HG03025 (cell line): ENCODE measurements at regions not wholly inside any gene's neighbourhood (a gene's known extent, or its start where the extent isn't known, plus 50 kb on each side); places are given as distances from the start of the nearest gene placed in this dataset.

ENCODE experiments used
- ATAC-seq: cut with Tn5 transposase; IDR thresholded peaks from one replicate; pipeline ENCODE4 v1.9.1; 2021; ENCODE audit warnings: mild to moderate bottlenecking, moderate library complexity; ENCODE audit not compliant: unreplicated experiment, low FRiP score

DNA sequence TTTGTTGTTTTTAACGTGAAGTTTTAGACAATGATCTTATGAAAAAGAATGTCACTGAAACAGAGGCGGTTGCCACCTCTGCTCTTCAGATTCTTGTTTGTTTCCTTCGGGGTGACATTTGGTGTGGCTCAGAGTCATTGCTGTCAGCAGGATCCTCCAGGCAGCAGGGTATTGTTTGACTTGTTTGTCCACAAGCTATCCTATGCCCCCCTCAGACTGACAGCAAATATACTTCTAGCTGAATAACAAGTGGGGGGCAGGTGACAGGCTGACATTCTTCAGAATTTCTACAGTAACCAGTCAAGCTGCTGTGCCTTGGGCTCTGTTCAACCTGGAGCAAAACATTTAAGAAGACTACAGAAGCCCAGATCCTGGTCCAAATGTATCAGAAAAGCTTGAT, 383.3 kb downstream of the YTHDC2 start:
- no peak for ATAC-seq

DNA sequence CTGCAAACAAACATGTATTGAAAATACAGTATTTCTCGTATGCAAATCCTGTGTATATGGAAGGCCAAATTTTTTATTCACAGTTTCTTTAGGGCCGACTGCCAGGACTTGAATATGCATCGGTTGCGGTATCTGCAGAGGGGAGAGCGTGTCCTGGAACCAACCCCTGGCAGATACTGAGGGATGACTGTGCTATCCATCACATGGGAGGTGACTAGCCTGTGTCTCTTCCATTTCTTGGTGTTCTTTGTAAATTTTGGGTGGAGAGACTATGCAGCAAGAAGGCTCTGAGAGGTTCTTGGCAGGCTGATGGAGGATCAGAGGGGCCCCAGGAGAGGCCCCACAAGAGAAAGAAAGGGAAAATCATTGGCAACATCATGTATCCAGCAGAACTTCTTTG, 384.3 kb downstream of the YTHDC2 start:
- ATAC-seq: no peak

DNA sequence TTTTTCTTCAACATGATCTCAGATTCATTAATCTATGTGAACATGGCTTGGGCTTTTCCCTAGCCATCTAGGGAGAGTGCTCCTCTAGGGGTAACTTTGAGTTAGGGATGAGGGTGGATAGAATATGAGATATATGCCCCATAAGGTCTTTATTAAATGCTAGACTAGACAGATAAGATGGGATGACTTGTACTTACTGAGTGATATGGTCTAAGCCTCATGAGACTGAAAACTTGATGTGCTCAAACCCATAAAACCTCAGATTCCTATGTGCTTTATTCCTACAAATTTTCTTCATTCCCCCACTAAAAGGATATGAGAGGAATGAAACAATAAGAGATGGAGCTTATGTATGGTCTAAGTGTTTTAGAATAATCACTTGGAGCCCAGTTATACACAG, 386.6 kb downstream of the YTHDC2 start:
- ATAC-seq: no peak

DNA sequence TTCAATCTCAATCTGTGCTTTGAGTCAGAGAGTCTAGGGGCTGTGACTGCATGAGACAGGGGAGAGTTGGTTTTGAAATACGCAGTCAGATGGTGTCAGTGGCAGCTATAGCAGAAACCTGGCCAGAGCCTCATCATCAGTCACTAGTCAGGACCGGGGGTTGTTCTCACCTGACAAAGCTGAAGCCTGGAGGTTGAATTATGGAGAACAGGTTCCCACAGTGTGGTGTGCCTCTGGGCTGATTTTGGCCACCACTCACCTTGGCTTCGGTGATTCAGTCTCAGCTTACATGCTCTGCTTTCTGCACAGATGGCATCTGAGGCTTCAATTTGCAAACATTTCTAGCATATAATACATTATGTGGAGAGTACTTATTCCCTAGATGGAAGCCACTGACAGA, 387.3 kb downstream of the YTHDC2 start:
- ATAC-seq: no peak

DNA sequence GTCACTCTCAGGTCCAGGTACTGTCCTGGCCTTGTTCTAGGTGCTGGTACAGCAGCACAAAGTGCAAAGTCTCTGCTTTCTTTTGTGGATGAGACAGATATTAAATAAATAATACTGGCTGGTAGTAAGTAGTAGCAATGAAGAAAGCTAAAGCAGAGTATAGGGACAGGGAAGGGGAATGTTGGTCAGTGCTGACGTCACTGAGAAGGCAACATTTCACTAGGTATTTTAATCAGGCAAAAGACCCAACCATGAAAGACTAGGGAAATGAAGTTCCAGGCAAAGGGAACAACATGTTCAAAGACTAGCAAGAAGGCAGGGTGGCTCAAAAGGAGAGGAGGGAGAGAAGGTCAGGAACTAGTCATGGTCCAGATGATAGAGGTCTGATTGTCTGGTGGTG, 388.2 kb downstream of the YTHDC2 start:
- ATAC-seq: no peak

DNA sequence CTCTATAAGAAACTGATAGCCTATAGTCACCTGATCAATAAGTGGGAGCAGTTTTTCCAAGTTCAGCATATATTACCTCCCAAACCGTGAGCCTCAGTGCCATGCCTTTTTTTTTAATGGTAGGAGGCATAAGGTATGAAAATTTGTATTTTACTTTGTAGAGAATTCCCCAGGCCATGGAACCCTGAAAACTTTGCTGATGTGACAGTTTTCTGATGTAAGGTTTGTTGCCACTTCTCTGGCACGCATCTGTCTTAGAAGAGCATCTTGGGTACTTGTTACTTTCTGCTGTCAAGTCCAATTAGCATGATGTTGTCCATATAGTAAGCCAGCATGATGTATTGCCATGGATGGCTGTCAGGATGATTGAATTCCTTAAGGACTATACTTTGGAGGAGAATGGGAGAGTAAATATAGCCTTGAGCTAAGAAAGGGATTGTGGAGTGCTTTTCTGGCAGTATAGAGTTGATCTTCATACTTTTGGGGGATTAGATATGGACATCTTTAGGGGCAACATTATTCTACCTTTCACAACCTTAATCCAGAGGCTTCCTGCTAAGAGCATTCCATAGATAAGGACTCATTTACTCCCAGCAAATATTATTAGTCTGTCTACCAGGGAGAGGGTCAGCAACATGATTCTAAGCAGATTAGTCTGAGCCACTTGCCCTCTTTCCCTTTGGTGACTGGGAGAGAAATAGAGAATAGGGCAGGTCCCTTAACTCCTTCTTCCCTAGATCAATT, 389.6 kb downstream of the YTHDC2 start:
- no peak for ATAC-seq

DNA sequence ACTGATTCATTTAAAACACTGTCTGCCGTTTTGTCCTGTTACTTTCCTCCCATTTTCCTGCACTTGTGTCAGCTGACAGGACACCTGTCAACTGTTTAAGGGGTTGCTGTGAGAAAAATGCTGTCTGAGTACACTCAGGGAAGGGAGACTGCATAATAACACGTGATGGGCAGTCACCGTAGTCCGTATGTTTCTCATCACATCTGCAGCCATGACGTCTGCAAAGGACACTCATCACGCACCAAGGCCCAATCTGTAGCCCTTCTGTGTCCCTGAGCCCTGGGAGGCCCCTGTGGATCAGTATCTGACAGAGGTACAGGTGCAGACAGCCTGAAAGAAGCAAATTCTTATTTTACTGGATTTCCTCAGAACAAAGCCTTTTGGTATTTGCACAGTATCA, 396.3 kb downstream of the YTHDC2 start:
- no peak for ATAC-seq

DNA sequence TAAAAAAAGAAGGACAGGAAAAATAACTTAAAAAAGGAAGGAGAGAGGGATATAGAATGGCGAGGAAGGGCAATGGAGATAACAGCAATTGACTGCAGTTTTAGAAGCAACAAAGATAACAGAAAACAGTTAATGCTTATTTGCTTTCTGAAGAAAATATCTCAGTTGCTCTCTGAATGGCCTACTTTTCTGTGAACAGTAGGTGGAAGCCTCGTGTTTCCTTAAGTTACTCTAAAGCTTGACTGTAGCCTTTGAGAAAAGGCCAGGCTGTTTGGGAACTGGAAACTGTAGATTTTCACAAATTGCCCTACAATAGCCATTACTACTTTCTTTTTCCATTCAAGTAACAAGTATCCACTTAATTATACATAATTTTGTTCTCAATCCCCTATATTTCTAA, 404.5 kb downstream of the YTHDC2 start:
- no peak for ATAC-seq

DNA sequence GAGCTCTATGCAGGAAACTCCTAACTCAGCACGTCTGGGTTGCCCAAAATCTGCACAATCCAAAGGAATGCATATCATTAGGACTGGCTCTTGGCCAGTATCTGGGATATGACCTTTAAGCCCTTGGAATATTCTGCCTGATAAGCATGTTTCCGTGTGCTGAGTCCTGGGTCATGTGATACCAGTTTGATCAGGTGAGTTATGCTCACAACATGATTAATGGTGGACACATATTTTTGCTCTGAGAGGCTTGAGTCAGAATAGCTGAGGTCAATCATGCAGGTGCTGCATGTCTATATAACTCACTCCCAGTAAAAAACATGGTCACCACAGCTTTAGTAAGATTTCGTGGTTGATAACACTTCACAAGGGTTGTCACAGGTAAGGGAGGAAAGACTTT, 408.8 kb downstream of the YTHDC2 start:
- ATAC-seq: no peak

DNA sequence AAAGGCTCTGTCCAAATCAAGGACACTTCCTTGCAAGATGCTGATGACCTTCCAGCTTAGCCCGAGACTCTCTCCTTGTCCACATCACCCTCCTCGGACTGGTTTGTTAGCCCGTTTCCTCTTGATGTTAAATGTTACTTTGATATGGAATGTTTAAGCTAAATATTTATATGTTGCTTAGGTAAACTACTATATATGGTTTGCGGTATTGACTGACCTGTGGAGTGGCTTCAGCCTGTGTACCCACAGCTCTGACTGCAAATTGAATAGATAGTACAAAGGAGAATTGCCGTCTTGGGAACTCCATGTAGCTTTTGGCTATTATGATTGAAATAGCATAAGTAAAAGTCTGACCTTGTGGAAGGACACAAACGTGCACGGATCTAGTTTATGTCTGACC, 422.0 kb downstream of the YTHDC2 start:
- no peak for ATAC-seq

DNA sequence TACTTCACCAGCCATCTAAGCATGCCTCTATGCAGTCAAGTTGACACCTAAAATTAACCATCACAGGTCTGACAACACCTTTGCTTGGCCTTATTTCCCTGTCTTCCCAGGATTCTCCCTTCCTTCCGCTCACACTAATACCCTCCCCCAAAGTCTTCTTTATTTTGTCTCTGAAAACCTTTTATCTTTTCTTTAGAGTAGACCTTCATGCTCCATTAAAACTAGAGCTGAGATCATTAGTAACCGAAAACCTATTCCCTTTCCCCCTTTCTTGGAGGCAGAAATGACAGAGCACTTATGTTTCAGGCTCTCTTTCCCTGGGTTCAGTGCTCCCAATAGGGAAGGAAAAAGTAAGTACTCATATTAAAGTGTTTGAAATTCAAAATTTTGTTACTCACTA, 423.8 kb downstream of the YTHDC2 start:
- no peak for ATAC-seq

DNA sequence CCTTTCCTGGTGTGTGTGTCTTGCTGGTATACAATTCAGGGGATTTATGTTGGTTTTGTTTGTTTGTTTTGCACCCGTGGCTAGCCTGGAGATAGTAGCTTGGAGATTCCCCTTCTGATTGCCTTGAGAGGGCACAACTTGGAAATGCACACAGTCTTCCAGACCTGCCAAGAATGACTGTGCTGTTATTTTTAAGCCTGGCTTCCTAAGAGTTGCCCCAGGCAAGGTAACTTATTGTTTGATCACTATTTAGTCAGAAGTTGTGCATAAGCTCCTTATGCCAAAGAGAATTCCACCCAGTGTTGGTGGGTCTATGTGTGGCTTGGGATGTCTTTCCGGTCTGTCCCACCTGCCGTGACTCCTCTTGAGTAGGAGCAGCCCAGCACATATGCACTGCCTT, 421.9 kb upstream of the KCNN2 start:
- ATAC-seq: no peak

DNA sequence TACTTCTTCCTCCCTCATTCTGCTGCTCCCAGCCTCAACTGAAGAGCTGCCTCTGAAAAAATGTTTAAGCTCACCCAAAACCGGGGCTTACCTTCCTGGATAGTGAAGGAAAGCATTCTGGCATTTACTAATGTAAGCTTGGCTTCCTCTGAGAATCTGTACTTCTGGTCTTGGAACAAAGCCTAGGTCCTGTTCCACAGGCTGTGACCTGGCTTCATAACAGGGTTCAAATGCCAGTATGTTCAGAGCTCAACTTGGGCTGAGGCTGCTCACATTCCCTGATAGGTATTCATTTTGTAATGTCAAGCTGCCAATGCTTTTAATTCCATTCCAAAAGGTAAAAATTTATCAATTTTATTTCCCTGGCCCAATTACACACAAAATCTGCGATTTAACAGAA, 411.7 kb upstream of the KCNN2 start:
- no peak for ATAC-seq

DNA sequence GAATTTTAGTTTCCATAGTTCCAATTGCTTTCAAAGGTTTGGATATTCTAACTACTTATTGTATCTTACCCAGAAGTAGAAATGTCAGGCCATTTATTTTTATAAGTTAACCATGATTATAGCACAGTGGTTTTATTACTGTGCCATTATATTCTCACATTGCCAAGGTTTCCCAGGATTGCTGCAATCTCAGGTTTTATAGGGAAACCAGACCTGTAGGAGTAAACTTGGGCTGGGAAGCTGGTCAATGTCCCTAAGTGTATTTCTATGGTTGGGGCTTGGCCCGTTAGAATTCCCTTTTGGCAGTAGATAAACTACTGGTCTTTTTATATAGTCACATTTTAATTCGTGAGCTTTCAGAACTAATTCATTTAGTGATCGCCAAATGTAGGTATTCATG, 396.6 kb upstream of the KCNN2 start:
- no peak for ATAC-seq

DNA sequence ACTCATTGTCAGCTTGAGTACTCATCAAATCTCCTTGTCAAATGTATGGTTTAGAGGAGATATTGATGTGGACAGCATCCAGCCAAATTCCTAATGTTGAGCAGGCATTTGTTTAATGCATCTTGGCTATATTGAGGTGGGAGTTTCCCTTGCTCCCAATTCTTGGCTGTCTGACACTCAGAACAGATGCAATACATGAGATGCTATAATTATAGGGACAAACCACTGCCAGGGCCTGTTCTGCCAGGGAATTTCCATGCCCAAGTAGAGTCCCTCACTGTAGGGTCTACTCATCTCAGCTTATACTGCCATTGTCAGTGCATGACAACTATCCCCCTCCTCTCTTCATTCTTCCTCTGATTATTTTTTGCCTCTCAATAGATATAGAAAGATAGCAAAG, 392.0 kb upstream of the KCNN2 start:
- no peak for ATAC-seq

DNA sequence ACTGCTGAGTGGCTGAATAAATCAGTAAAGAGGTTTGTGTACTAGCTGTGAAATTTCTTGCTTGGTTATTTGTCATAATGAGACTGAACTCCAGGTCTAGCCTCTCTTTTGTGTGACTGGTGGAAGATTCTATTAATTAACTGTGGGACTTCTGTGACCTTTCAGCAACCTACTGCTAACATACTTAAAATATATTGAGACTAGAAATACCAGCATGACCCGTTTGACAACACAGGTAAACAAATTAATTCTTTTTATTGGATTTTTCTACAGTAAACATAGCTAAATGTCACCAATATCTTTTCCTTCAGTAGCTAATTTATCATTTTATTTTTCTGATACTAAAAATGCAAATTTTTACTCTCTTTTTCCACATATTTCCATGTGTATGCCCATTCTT, 390.4 kb upstream of the KCNN2 start:
- no peak for ATAC-seq

DNA sequence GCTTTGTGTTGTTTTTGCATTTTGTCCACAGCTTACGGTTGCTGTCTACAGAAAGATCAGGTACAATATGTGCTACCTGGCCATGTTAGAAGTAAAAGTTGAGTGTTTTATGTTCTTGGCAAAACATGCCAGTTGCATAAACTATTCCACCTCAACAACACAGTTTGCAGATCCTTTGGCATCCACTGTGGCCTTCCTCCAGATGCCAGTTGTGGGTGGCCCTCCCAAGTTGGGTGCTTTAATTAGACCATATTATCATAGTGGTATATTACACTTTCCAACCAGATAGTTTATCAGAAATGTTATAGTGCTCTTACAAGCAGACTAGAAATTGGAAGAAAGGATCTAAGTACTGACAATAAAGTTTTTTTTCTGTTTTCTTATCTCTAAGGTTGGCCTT, 386.9 kb upstream of the KCNN2 start:
- no peak for ATAC-seq

DNA sequence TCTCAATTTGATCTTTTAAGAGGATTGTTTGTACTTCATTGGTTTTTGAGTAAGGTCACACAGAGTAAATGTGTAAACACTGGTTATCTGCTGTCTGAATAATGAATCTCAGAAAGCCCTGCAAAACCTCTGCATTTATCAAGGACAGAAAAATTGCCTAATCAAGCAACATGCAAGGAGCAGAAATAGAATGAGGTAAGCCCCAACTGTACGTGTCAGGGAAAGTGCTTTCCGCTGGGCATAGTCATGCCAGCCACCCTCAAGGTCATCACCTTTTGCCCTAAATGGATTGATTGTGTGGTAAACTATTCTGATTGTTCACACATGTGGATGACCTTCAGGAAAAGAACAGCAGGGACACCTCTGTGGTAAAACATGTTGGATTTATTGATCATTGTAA, 376.9 kb upstream of the KCNN2 start:
- ATAC-seq: no peak

DNA sequence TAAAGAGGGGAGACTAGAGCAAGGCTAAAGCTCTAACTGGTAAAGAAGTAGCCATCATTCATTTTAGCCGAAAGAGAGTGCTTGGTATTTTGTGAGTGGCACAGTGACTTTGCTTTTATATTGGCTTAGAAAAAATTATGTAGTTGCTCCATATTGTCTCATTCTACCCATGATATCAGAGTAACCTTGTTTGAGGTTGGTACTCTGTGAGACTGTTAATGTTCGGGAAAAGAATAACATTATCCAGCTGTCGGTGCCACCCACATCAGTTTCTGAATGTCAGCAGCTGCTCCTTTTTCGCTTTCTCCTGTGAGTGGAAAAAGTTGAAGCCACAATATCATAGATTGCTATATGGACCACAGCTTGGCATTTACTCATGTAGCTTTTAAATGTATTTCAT, 376.4 kb upstream of the KCNN2 start:
- ATAC-seq: no peak

DNA sequence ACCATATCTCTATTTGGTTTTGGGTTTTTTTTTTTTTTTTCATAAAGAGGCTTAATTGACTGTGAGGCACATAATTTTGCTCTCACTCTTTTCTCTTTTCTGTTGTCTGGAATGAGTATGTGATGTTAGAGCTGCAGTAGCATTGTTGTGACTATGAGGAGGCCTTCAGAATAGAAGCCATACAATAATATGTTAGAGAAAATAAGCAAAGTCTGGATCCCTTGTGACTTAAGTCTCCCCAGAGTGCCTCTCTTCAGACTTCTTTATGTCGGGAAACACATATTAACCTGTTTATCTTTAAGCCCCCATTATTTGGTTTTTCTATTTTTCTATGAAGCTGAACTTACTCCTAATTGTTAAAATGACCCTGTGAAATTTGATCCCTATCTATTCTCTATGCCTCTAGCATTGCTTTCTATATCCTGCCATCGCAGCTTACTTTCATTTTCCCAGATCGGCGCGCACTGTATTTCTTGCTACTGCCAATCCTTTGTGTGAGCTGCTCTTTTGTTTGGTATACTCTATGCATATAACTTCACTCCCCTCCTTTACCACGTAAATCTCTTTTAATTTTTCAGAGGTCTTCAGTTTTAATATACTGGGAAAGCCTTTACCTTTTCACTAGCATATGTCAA, 372.5 kb upstream of the KCNN2 start:
- no peak for ATAC-seq

DNA sequence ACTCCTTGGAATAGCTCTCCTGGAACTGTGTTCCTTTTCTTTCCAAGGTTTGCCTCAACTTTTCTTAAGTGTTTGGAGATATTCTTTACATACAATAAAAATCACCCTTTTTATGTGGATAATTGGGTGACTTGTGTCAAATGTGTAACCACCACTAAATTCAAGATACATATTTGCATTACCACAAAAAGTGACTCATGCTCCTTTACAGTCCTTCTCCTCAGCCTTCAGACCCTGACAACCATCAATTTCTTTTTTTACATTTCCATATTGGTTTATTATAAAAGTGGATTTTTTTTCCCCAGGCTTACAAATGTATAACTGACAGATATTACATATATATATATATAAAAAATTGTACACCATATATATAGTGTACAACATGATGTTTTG, 372.0 kb upstream of the KCNN2 start:
- no peak for ATAC-seq

DNA sequence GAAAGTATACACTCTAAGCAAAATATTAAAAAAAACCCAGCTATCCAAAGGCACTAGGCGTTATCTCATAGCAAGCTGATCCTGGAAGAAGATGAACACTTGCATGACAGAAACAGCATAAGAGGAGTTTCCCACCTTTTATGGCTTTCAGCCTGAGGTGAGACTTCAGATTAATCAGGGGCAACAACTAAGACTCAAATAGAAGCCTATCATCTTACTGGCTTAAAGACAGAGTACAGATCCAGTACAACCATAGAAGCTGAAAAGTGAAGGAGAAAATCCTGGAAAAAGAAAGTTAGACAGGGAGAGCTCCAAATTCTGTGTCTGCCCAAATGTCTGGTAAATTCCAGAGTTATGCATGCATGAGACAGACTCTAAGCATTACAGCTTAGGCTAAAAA, 360.8 kb upstream of the KCNN2 start:
- no peak for ATAC-seq

DNA sequence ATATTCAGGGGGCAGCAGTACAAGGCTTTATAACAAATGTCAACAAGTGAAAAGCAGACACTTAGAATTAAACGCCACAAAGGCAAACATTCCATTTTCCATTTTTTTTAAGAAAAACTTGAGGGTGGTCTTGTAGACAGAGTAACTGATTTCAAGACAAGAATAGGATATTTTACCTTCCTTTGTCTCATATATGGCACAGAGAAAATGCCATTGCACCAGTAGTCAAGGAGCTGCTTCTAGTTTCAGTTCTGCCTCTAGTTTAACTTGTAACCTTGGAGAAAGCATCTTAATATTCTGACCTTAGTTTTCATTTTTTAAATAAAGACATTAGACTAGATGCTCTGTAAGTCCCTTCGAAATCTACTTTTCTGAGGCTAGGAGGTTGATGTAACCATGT, 355.3 kb upstream of the KCNN2 start:
- ATAC-seq: no peak
